ENCODE measurements at regions not wholly inside any gene's neighbourhood (a gene's known extent, or its start where the extent isn't known, plus 50 kb on each side); places are given as distances from the start of the nearest gene placed in this dataset.

- Histone ChIP-seq H3K4me1 (replicated peaks in 1 of 2; ENCODE audit: control insufficient read depth in 2 of 2, insufficient read depth in 2 of 2, low read length in 2 of 2) (peaks cover 0 to 4% of the 10 kb centered on the region in 2 experiments; a peak in 1 of 5 replicates), H4K20me1 (replicated peaks; ENCODE audit: control insufficient read depth, insufficient read depth, low read length) (no peaks in the 10 kb centered on the region), H3K27me3 (ENCODE audit: control insufficient read depth in 2 of 2, insufficient read depth in 2 of 2, low read length in 2 of 2) (no peaks in the 10 kb centered on the region), H3K36me3 (ENCODE audit: control insufficient read depth, insufficient read depth, low read length) (no peaks in the 10 kb centered on the region), H3K4me3 (no peak overlapping the region), H3K9me3 (replicated peaks; ENCODE audit: control insufficient read depth, insufficient read depth, low read depth, low read length) (no peaks in the 10 kb centered on the region), H3K9ac (ENCODE audit: insufficient read depth in 1 of 2, low read depth in 2 of 2, low read length in 2 of 2) (no peak overlapping the region), H3K9me1 (ENCODE audit: control insufficient read depth, insufficient read depth, low read length) (no peaks in the 10 kb centered on the region), H3K79me2 (ENCODE audit: control insufficient read depth, insufficient read depth, low read length) (no peaks in the 10 kb centered on the region), H3K27ac (ENCODE audit: extremely low read depth, low read depth, low read length) (no peak overlapping the region), H2AFZ (ENCODE audit: low read depth, low read length) (no peak overlapping the region), H3K4me2 (ENCODE audit: insufficient read depth, low read length) (no peak overlapping the region)
- CTCF ChIA-PET (ENCODE audit: low intra/inter-chr PET ratio): no interaction called here
- in situ Hi-C loops (cut with MboI): loop anchor here (25.0 kb wide), 1 partner anchor 886 kb away; no protein-coding TSS in a partner anchor
- no TSS peak for BruUV-seq (replicated peaks)
- FAIRE-seq: no peak
- ATAC-seq: no peak
- no peak for DNase-seq (ENCODE audit: extremely low read depth in 1 of 4, low spot score in 3 of 4)
- TF ChIP-seq TOE1 (IDR thresholded peaks at IDR 0.05; ENCODE audit: borderline replicate concordance) (no peak), TOE1 (CRISPR knock-in tag; IDR thresholded peaks at IDR 0.05; ENCODE audit: borderline replicate concordance, low read depth) (no peak), TBP (optimal IDR thresholded peaks at IDR 0.05; ENCODE audit: low read depth, low read length) (no peak), ETV6 (IDR thresholded peaks at IDR 0.05; ENCODE audit: borderline replicate concordance in 1 of 2, low read depth in 2 of 2, low read length in 1 of 2) (no peak), ETV6 (CRISPR knock-in tag; IDR thresholded peaks at IDR 0.05; ENCODE audit: borderline replicate concordance) (no peak), FOXJ3 (CRISPR knock-in tag; IDR thresholded peaks at IDR 0.05) (no peak)
- POLR2A ChIA-PET: no interaction called here
- intact Hi-C loops (cut with micrococcal nuclease): loop anchor here (10.0 kb wide), 1 partner anchor 57 kb away; no protein-coding TSS in a partner anchor
Measured at GRCh38 chr21:15297824-15298223, 233.0 kb upstream of the NRIP1 start.

- BruUV-seq (replicated peaks): no TSS peak
- POLR2A ChIA-PET: interaction anchor here (0.6 kb wide), 1 partner anchor 620 kb away, joined by 3 read pairs; no protein-coding TSS in a partner anchor
- H3K4me1 ChIP-seq (replicated peaks in 1 of 2; ENCODE audit: control insufficient read depth in 2 of 2, insufficient read depth in 2 of 2, low read length in 2 of 2): peaks cover 0 to 4% of the 10 kb centered on the region in 2 experiments; a peak in 1 of 5 replicates
- in situ Hi-C loops (cut with MboI): loop anchor here (25.0 kb wide), 1 partner anchor 886 kb away; no protein-coding TSS in a partner anchor
- H3K4me2 ChIP-seq (ENCODE audit: insufficient read depth, low read length): no peak overlapping the region
- 26% methylated on average over 4 of the region's 4 CpGs for WGBS (ENCODE audit: insufficient coverage, low coverage, missing lambda C conversion rate)
- H4K20me1 ChIP-seq (replicated peaks; ENCODE audit: control insufficient read depth, insufficient read depth, low read length): no peaks in the 10 kb centered on the region
- no peaks in the 10 kb centered on the region for H3K79me2 ChIP-seq (ENCODE audit: control insufficient read depth, insufficient read depth, low read length)
- intact Hi-C loops (cut with micrococcal nuclease): loop anchor here (10.0 kb wide), 1 partner anchor 56 kb away; no protein-coding TSS in a partner anchor
- no peaks in the 10 kb centered on the region for H3K36me3 ChIP-seq (ENCODE audit: control insufficient read depth, insufficient read depth, low read length)
- CTCF ChIA-PET (ENCODE audit: low intra/inter-chr PET ratio): no interaction called here
- H2AFZ ChIP-seq (ENCODE audit: low read depth, low read length): 0 out of 2 replicates have a peak overlapping the region, but pooled peaks have one; percentile 14
- no peak overlapping the region for H3K9ac ChIP-seq (ENCODE audit: insufficient read depth in 1 of 2, low read depth in 2 of 2, low read length in 2 of 2)
- no peak for DNase-seq (ENCODE audit: extremely low read depth in 1 of 4, low spot score in 3 of 4)
- no peaks in the 10 kb centered on the region for H3K27me3 ChIP-seq (ENCODE audit: control insufficient read depth in 2 of 2, insufficient read depth in 2 of 2, low read length in 2 of 2)
- no peaks in the 10 kb centered on the region for H3K9me1 ChIP-seq (ENCODE audit: control insufficient read depth, insufficient read depth, low read length)
- H3K9me3 ChIP-seq (replicated peaks; ENCODE audit: control insufficient read depth, insufficient read depth, low read depth, low read length): no peaks in the 10 kb centered on the region
- H3K4me3 ChIP-seq: no peak overlapping the region
- no peak for FAIRE-seq
- H3K27ac ChIP-seq (ENCODE audit: extremely low read depth, low read depth, low read length): no peak overlapping the region
- ATAC-seq: no peak
- TF ChIP-seq GTF2E2 (tag; IDR thresholded peaks at IDR 0.05) (no peak), U2AF1 (optimal IDR thresholded peaks at IDR 0.05; ENCODE audit: low read depth, low read length) (no peak), MECOM (CRISPR knock-in tag; IDR thresholded peaks at IDR 0.05) (no peak), ARID1B (IDR thresholded peaks at IDR 0.05) (no peak), NFIC (IDR thresholded peaks at IDR 0.05) (no peak), DMBX1 (CRISPR knock-in tag; IDR thresholded peaks at IDR 0.05; ENCODE audit: borderline replicate concordance) (no peak), HDAC1 (IDR thresholded peaks at IDR 0.05) (no peak), NCOR1 (IDR thresholded peaks at IDR 0.05) (no peak), GABPB2 (CRISPR knock-in tag; conservative IDR thresholded peaks at IDR 0.05) (no peak), ZBTB9 (CRISPR knock-in tag; IDR thresholded peaks at IDR 0.05) (no peak), SP2 (IDR thresholded peaks at IDR 0.05; ENCODE audit: extremely low read depth, low read depth, low read length, poor library complexity, severe bottlenecking) (no peak), ERF (CRISPR knock-in tag; IDR thresholded peaks at IDR 0.05) (no peak), MAFF (IDR thresholded peaks at IDR 0.05; ENCODE audit: low read length) (no peak)
Measured at GRCh38 chr21:15298306-15298705, 233.5 kb upstream of the NRIP1 start.
